Erythroblast (primary cell): ENCODE measurements at regions not wholly inside any gene's neighbourhood (a gene's known extent, or its start where the extent isn't known, plus 50 kb on each side); places are given as distances from the start of the nearest gene placed in this dataset.

Source experiments
- GATA1 ChIP-seq: IDR thresholded peaks from 2 replicates; pipeline ENCODE4 v1.6.1; 2011; ENCODE audit warnings: low read depth, mild to moderate bottlenecking, control low read depth, low read length, moderate library complexity
- POLR2A ChIP-seq: IDR thresholded peaks from 2 replicates; pipeline ENCODE4 v1.6.1; 2011; ENCODE audit warnings: mild to moderate bottlenecking, low read length

GRCh38 chr9:116055536-116055935 lies 98.1 kb upstream of the PAPPA start:
- no peak for TF ChIP-seq POLR2A
- no peak for TF ChIP-seq GATA1
